ENCODE measurements at regions not wholly inside any gene's neighbourhood (a gene's known extent, or its start where the extent isn't known, plus 50 kb on each side); places are given as distances from the start of the nearest gene placed in this dataset.

- Histone ChIP-seq H3K27ac (no peak overlapping the region), H3K4me3 (no peak overlapping the region), H3K36me3 (ENCODE audit: low read depth, missing control alignments) (no peaks in the 10 kb centered on the region), H3K4me1 (no peaks in the 10 kb centered on the region), H3K9me3 (no peaks in the 10 kb centered on the region), H3K27me3 (no peaks in the 10 kb centered on the region)
- DNase-seq, result no peak
- TF ChIP-seq POLR2A (IDR thresholded peaks at IDR 0.05), result no peak
- no peak for TF ChIP-seq CTCF (IDR thresholded peaks at IDR 0.05)
- intact Hi-C loops (cut with DNase I; ENCODE audit: low total_unique reads), result no loop called here
- WGBS, 2 donors, result 47 to 71% methylated on average over 2 of the region's 2 CpGs
Measured at GRCh38 chr5:44652674-44653073, 156.1 kb upstream of the MRPS30 start.

GRCh38 chr5:44646016-44646415 is 162.7 kb upstream of the MRPS30 start:
- H3K9me3 ChIP-seq, result no peaks in the 10 kb centered on the region
- no peaks in the 10 kb centered on the region for H3K4me1 ChIP-seq
- no peaks in the 10 kb centered on the region for H3K27me3 ChIP-seq
- intact Hi-C loops (cut with DNase I; ENCODE audit: low total_unique reads), result no loop called here
- DNase-seq, result no peak
- TF ChIP-seq CTCF (IDR thresholded peaks at IDR 0.05), result no peak
- no peak for TF ChIP-seq POLR2A (IDR thresholded peaks at IDR 0.05)
- no peaks in the 10 kb centered on the region for H3K36me3 ChIP-seq (ENCODE audit: low read depth, missing control alignments)
- WGBS, 2 donors, result 56 to 63% methylated on average over 4 of the region's 4 CpGs
- no peak overlapping the region for H3K4me3 ChIP-seq
- H3K27ac ChIP-seq, result no peak overlapping the region

- Histone ChIP-seq H3K27me3 (no peaks in the 10 kb centered on the region), H3K4me3 (no peak overlapping the region), H3K36me3 (ENCODE audit: low read depth, missing control alignments) (no peaks in the 10 kb centered on the region), H3K9me3 (no peaks in the 10 kb centered on the region), H3K27ac (no peak overlapping the region), H3K4me1 (no peaks in the 10 kb centered on the region)
- no peak for DNase-seq
- intact Hi-C loops (cut with DNase I; ENCODE audit: low total_unique reads), result no loop called here
- TF ChIP-seq POLR2A (IDR thresholded peaks at IDR 0.05) (no peak), CTCF (IDR thresholded peaks at IDR 0.05) (no peak)
- 62 to 65% methylated on average over 2 of the region's 2 CpGs for WGBS, 2 donors
Measured at GRCh38 chr5:44645502-44645901, 163.2 kb upstream of the MRPS30 start.

- intact Hi-C loops (cut with DNase I; ENCODE audit: low total_unique reads), result no loop called here
Measured at GRCh38 chr5:44644628-44645027, 164.1 kb upstream of the MRPS30 start.

More at GRCh38 chr5:44644628-44645027, 164.1 kb upstream of the MRPS30 start:
- H3K4me1 ChIP-seq, result no peaks in the 10 kb centered on the region
- H3K36me3 ChIP-seq (ENCODE audit: low read depth, missing control alignments), result no peaks in the 10 kb centered on the region
- no peaks in the 10 kb centered on the region for H3K27me3 ChIP-seq
- 48 to 65% methylated on average over 3 of the region's 3 CpGs for WGBS, 2 donors
- no peaks in the 10 kb centered on the region for H3K9me3 ChIP-seq
- H3K27ac ChIP-seq, result no peak overlapping the region
- no peak overlapping the region for H3K4me3 ChIP-seq
- DNase-seq, result no peak
- TF ChIP-seq POLR2A (IDR thresholded peaks at IDR 0.05) (no peak), CTCF (IDR thresholded peaks at IDR 0.05) (no peak)

Data from testis (tissue), 2 donors.